ENCODE measurements at regions not wholly inside any gene's neighbourhood (a gene's known extent, or its start where the extent isn't known, plus 50 kb on each side); places are given as distances from the start of the nearest gene placed in this dataset.

DNA sequence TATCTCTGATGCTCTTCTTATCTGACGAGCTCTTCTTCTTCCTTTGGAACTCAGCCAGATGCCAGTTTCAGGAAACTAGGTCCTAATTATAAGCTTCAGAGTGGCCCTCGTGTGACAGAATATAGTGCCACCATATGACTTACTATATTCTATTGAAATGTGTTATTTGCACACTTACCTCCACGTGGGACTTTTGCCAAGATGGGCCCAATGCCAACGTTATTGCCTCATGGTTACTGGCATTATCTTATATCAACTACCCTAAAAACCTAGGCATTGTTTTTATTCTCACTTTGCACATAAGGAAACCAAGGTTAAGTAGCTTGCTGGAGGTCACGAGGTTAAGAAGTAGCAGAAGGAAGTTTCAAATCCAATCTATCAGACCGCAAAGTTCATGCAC is 71.3 kb upstream of the SLCO3A1 start:
- Histone ChIP-seq H3K4me1 (no peaks in the 10 kb centered on the region), H3K27me3 (no peaks in the 10 kb centered on the region), H3K9me3 (no peaks in the 10 kb centered on the region), H3K36me3 (no peaks in the 10 kb centered on the region), H3K27ac (no peak overlapping the region), H3K4me3 (no peak overlapping the region)
- DNase-seq (no peak), ATAC-seq (peak in 1 of 4 donors; percentile 32)
- no peak for TF ChIP-seq POLR2A (IDR thresholded peaks at IDR 0.05)
- TF ChIP-seq, protein P1, sequence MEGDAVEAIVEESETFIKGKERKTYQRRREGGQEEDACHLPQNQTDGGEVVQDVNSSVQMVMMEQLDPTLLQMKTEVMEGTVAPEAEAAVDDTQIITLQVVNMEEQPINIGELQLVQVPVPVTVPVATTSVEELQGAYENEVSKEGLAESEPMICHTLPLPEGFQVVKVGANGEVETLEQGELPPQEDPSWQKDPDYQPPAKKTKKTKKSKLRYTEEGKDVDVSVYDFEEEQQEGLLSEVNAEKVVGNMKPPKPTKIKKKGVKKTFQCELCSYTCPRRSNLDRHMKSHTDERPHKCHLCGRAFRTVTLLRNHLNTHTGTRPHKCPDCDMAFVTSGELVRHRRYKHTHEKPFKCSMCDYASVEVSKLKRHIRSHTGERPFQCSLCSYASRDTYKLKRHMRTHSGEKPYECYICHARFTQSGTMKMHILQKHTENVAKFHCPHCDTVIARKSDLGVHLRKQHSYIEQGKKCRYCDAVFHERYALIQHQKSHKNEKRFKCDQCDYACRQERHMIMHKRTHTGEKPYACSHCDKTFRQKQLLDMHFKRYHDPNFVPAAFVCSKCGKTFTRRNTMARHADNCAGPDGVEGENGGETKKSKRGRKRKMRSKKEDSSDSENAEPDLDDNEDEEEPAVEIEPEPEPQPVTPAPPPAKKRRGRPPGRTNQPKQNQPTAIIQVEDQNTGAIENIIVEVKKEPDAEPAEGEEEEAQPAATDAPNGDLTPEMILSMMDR (IDR thresholded peaks at IDR 0.05), result no peak
- WGBS (ENCODE audit: insufficient coverage, low coverage, low lambda C conversion rate, missing lambda C conversion rate), result 38% methylated on average over 5 of the region's 6 CpGs
- intact Hi-C loops (cut with DNase I), result no loop called here

- Histone ChIP-seq H3K27me3 (no peaks in the 10 kb centered on the region), H3K4me1 (no peaks in the 10 kb centered on the region), H3K9me3 (no peaks in the 10 kb centered on the region), H3K4me3 (no peak overlapping the region), H3K36me3 (no peaks in the 10 kb centered on the region), H3K27ac (no peak overlapping the region)
- intact Hi-C loops (cut with DNase I), result no loop called here
- no peak for ATAC-seq
- TF ChIP-seq, protein P1 (IDR thresholded peaks at IDR 0.05), result no peak
- no peak for TF ChIP-seq POLR2A (IDR thresholded peaks at IDR 0.05)
- WGBS (ENCODE audit: insufficient coverage, low coverage, low lambda C conversion rate, missing lambda C conversion rate), result 75% methylated on average over 3 of the region's 3 CpGs
- no peak for DNase-seq
Measured at GRCh38 chr15:91783008-91783407, 70.5 kb upstream of the SLCO3A1 start.

GRCh38 chr15:91783451-91783850 is 70.1 kb upstream of the SLCO3A1 start:
- H3K36me3 ChIP-seq, result no peaks in the 10 kb centered on the region
- no peaks in the 10 kb centered on the region for H3K4me1 ChIP-seq
- TF ChIP-seq, protein P1 (IDR thresholded peaks at IDR 0.05), result no peak
- TF ChIP-seq POLR2A (IDR thresholded peaks at IDR 0.05), result no peak
- H3K9me3 ChIP-seq, result no peaks in the 10 kb centered on the region
- DNase-seq (no peak), ATAC-seq (no peak)
- no peak overlapping the region for H3K27ac ChIP-seq
- intact Hi-C loops (cut with DNase I), result no loop called here
- H3K27me3 ChIP-seq, result no peaks in the 10 kb centered on the region
- H3K4me3 ChIP-seq, result no peak overlapping the region

- Histone ChIP-seq H3K4me3 (no peak overlapping the region), H3K4me1 (no peaks in the 10 kb centered on the region), H3K9me3 (no peaks in the 10 kb centered on the region), H3K27me3 (no peaks in the 10 kb centered on the region), H3K36me3 (no peaks in the 10 kb centered on the region), H3K27ac (no peak overlapping the region)
- intact Hi-C loops (cut with DNase I), result no loop called here
- TF ChIP-seq, protein P1 (IDR thresholded peaks at IDR 0.05), result no peak
- no peak for TF ChIP-seq POLR2A (IDR thresholded peaks at IDR 0.05)
- DNase-seq (no peak), ATAC-seq (no peak)
- 72% methylated on average over 2 of the region's 4 CpGs for WGBS (ENCODE audit: insufficient coverage, low coverage, low lambda C conversion rate, missing lambda C conversion rate)
Measured at GRCh38 chr15:91784973-91785709, 68.4 kb upstream of the SLCO3A1 start.

DNA sequence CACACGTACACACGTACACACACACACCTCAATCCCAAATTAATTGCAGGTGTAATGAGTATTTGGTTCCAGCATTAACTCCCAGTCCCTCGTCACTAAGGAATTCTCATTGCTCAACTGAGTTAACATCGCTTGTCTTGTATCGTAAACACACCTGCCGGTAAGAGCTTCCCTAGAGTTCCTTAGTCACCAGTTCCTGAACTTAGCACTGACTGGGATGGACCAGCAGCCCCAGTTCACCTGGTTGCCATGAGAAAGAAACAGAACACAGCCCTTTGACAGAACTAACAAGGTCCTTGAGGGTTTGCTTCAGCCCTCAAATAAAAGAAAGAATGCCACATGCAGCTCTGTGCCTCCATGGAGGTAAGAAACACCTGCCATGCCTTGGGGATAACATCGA is 66.3 kb upstream of the SLCO3A1 start:
- TF ChIP-seq, protein P1 (IDR thresholded peaks at IDR 0.05), result no peak
- no peak for TF ChIP-seq POLR2A (IDR thresholded peaks at IDR 0.05)
- DNase-seq (no peak), ATAC-seq (no peak)
- intact Hi-C loops (cut with DNase I), result no loop called here
- Histone ChIP-seq H3K4me1 (no peaks in the 10 kb centered on the region), H3K4me3 (no peak overlapping the region), H3K9me3 (no peaks in the 10 kb centered on the region), H3K36me3 (no peaks in the 10 kb centered on the region), H3K27ac (no peak overlapping the region), H3K27me3 (no peaks in the 10 kb centered on the region)
- WGBS (ENCODE audit: insufficient coverage, low coverage, low lambda C conversion rate, missing lambda C conversion rate), result 64% methylated on average over 6 of the region's 7 CpGs
